MG63 (cell line): ENCODE measurements at regions not wholly inside any gene's neighbourhood (a gene's known extent, or its start where the extent isn't known, plus 50 kb on each side); places are given as distances from the start of the nearest gene placed in this dataset.

Source experiments
- DNase-seq: peaks from one replicate; pipeline ENCODE4 v3.0.0-alpha.2; 2020
- H3K27me3 ChIP-seq: fragments of 250-450 bp; sonication (Bioruptor Pico); 2 replicates; pipeline ENCODE4 v1.5.1; 2020; ENCODE audit warnings: mild to moderate bottlenecking, moderate library complexity
- H3K36me3 ChIP-seq: fragments of 250-450 bp; sonication (Bioruptor Pico); 2 replicates; pipeline ENCODE4 v1.5.1; 2020; ENCODE audit warnings: mild to moderate bottlenecking, moderate library complexity
- H3K4me3 ChIP-seq: fragments of 250-450 bp; sonication (Bioruptor Pico); 2 replicates; pipeline ENCODE4 v1.5.1; 2020; ENCODE audit warnings: mild to moderate bottlenecking, moderate library complexity
- H3K9me3 ChIP-seq: fragments of 250-450 bp; sonication (Bioruptor Pico); 2 replicates; pipeline ENCODE4 v1.5.1; 2020; ENCODE audit warnings: mild to moderate bottlenecking, moderate library complexity

GRCh38 chr7:27464970-27465369 lies 197.7 kb downstream of the HIBADH start:
- no peaks in the 10 kb centered on the region for H3K9me3 ChIP-seq
- no peaks in the 10 kb centered on the region for H3K36me3 ChIP-seq
- DNase-seq, result no peak
- H3K27me3 ChIP-seq, result no peaks in the 10 kb centered on the region
- no peak overlapping the region for H3K4me3 ChIP-seq

DNA sequence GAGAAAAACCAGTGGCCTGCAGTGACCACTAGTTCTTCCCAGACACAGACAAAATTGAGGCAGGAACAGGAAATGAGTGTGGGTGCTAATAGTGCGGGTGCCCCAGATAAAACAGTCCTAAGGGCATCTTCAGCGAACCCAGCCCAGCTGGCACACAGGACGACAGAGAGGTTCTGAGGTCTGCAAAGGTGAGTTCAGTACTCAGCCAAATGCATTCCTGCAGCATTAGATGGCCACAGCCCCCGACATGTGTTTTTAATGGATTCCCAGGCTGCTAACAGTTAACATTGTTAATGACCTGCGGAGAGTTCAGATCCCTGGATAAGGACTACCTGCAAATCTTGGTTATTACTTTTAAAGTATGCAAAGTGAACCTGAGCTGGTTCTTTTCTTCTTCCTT lies 196.0 kb downstream of the HIBADH start:
- Histone ChIP-seq H3K4me3 (no peak overlapping the region), H3K9me3 (no peaks in the 10 kb centered on the region), H3K36me3 (no peaks in the 10 kb centered on the region), H3K27me3 (no peaks in the 10 kb centered on the region)
- DNase-seq, result no peak

DNA sequence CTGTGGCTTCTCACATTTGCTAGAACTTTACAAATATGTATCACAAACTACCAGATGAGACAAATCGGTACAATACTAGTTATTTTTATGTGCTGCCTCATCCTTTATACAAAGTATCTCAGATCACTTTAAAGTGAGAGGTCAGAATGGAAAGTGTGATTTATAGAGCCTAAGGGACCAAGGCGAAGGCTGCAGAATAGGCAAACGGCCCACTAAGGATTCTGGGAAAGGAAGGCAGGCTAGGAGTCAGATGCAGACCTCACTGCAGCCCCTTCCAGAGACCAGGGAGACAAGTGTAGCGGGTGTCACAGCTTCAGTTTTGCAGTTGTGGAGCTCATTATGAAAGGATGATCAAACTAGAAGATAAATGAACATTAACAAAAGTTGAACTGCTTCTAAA lies 190.6 kb downstream of the HIBADH start:
- no peaks in the 10 kb centered on the region for H3K9me3 ChIP-seq
- no peak for DNase-seq
- no peak overlapping the region for H3K4me3 ChIP-seq
- H3K27me3 ChIP-seq, result no peaks in the 10 kb centered on the region
- no peaks in the 10 kb centered on the region for H3K36me3 ChIP-seq
